ENCODE measurements at regions not wholly inside any gene's neighbourhood (a gene's known extent, or its start where the extent isn't known, plus 50 kb on each side); places are given as distances from the start of the nearest gene placed in this dataset.
"Not testable (repeated sequence)": the region's sequence is repeated elsewhere in the genome, so short reads cannot be mapped to it uniquely, and the experiment has no call there.

GRCh38 chrY:18889548-18889947, 116.0 kb upstream of the HSFY2 start:
- DNase-seq, result no peak

GRCh38 chrY:18884748-18885147, 111.2 kb upstream of the HSFY2 start:
- no peak for DNase-seq

GRCh38 chrY:18869145-18869544, 95.6 kb upstream of the HSFY2 start:
- not testable (repeated sequence) for DNase-seq

- not testable (repeated sequence) for DNase-seq
These were observed 93.5 kb upstream of the HSFY2 start for GRCh38 chrY:18866887-18867551.

- DNase-seq, result not testable (repeated sequence)
These were observed 87.3 kb upstream of the HSFY2 start for GRCh38 chrY:18860856-18861255.

GRCh38 chrY:18858484-18859191, 85.1 kb upstream of the HSFY2 start:
- not testable (repeated sequence) for DNase-seq

GRCh38 chrY:18855184-18855583, 81.6 kb upstream of the HSFY2 start:
- DNase-seq, result not testable (repeated sequence)

GRCh38 chrY:18853323-18853722, 79.8 kb upstream of the HSFY2 start:
- DNase-seq, result not testable (repeated sequence)

GRCh38 chrY:18836643-18837042, 63.1 kb upstream of the HSFY2 start:
- DNase-seq, result not testable (repeated sequence)
